Fibroblast of pulmonary artery (primary cell): ENCODE measurements at regions not wholly inside any gene's neighbourhood (a gene's known extent, or its start where the extent isn't known, plus 50 kb on each side); places are given as distances from the start of the nearest gene placed in this dataset.

Experiments used
- DNase-seq: peaks from one replicate; pipeline ENCODE4 v3.0.0-alpha.2; 2010; ENCODE audit warnings: low read depth
- H3K4me3 ChIP-seq: replicated peaks from 2 replicates; pipeline ENCODE4 v1.5.1; 2011; ENCODE audit warnings: low read depth, mild to moderate bottlenecking, control low read depth, low read length, moderate library complexity
- TF ChIP-seq, protein P1 (sequence below): IDR thresholded peaks from 2 replicates; pipeline ENCODE4 v1.5.1; 2011; ENCODE audit warnings: mild to moderate bottlenecking, control low read depth, low read length, inconsistent platforms; ENCODE audit errors: missing control alignments

DNA sequence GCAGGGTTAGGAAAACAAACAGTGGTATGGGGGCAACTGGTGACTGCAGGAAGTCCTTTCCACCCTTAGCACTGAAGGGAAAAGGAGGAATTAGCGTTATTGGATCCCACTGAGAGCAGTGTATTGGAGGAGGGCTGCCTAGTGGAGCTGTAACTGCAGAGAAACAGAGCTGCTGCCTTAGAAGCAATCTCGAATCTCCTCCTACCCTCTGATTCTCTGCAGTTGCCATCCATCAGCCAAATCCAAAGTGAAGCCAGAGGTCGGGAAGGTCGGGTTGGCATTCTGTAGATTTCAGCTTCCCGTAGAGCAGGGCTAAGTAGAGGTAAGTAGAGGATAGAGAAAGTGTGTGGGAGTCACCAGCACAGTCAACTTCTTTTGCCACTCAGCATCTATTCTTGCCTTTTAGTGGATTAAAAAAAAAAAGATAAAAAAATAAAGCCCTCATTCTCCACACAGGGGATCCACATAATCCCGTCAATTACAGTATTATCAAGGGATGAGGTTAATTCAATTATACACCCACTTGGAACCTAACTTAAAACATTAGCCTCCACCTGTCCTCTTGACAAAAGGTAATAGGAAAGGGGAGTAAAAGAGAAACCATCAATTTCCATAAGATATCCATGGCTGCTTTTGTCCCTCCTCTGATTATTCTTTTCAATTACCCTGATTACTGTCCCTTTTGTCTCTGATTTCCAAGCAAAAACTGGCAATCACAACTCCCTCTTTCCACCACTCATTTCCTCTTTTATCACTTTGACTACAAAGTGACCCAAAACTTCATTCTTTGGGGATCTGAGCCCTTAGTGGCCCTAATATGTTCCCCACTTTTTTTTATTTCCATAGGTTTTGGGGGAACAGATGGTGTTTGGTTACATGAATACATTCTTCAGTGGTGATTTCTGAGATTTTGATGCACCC is 234.7 kb downstream of the RBM26 start:
- no peak overlapping the region for H3K4me3 ChIP-seq
- DNase-seq: no peak
- TF ChIP-seq, protein P1, sequence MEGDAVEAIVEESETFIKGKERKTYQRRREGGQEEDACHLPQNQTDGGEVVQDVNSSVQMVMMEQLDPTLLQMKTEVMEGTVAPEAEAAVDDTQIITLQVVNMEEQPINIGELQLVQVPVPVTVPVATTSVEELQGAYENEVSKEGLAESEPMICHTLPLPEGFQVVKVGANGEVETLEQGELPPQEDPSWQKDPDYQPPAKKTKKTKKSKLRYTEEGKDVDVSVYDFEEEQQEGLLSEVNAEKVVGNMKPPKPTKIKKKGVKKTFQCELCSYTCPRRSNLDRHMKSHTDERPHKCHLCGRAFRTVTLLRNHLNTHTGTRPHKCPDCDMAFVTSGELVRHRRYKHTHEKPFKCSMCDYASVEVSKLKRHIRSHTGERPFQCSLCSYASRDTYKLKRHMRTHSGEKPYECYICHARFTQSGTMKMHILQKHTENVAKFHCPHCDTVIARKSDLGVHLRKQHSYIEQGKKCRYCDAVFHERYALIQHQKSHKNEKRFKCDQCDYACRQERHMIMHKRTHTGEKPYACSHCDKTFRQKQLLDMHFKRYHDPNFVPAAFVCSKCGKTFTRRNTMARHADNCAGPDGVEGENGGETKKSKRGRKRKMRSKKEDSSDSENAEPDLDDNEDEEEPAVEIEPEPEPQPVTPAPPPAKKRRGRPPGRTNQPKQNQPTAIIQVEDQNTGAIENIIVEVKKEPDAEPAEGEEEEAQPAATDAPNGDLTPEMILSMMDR: no peak

DNA sequence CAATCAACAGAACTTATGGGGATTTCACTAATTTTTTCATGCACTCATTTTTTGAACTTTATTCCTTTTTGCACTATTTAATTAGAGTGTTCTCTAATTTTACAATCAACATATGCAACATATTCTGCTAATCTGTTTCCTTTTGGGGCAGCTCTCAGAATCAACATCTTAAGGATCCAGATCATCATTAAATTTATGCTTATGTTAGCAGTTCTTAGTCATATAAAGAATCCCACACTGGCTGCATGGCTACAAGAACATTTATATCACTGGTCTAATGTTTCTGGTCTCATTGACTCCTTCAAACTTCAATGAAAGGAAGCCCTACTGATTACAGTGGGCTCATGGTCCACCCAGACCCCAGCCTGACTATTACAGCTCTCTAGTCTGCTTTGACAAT is 245.2 kb downstream of the RBM26 start:
- no peak for DNase-seq
- TF ChIP-seq, protein P1: no peak
- no peak overlapping the region for H3K4me3 ChIP-seq

DNA sequence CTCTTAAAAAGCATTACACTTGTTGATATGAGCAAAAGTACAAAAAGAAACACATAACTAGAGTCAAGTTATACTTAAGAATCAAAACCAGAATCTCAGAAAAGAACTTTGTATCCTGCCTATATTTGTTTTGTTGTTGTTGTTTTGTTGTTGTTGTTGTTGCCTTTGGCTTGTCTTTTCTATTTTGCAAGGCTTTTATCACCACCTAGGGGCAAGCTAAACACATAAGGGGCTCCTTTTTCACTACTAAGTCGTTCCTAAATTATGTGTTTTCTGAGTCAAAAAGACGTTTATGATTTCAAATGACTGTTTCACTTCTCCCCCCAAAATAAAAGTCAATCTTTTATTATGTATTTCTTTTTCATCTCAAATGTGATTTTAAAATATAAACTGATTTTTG is 250.2 kb downstream of the RBM26 start:
- TF ChIP-seq, protein P1: no peak
- H3K4me3 ChIP-seq: no peak overlapping the region
- DNase-seq: no peak

DNA sequence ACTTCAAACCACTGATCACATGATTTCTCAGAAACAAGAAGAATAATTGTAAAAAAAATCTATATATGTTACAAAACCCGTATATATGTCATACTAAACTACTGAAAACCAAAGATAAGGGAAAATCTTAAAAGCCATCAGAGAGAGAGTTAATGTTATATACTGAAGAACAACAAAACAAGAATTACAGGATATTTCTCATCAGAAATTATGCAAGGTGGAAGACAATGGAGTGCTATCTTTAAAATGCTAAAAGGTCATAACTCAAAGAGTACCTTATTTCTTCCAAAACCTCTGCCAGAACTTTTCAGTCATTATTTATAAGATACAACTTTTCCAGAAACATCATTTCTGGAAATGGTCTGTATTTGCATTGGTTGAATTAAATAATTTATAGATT is 256.8 kb downstream of the RBM26 start:
- no peak overlapping the region for H3K4me3 ChIP-seq
- no peak for DNase-seq
- TF ChIP-seq, protein P1: no peak

DNA sequence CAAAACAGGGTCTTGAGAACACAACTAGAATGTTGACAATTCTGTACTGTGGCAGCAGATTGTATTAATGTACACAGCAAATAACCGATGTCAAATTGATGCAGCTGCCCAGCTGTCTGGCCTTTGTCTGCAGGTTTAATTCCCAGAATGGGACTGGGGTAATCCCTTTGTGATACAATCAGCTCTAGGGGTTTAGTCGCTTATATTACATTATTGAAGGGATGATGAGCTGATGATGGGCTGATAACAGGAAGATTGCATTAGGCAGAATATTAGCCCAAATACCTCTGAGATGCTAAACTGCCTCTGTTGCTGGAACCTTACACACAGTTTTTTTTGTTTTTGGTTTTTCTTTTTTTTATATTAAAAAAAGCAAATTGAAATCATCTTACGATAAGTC is 265.0 kb downstream of the RBM26 start:
- TF ChIP-seq, protein P1: no peak
- H3K4me3 ChIP-seq: no peak overlapping the region
- no peak for DNase-seq

DNA sequence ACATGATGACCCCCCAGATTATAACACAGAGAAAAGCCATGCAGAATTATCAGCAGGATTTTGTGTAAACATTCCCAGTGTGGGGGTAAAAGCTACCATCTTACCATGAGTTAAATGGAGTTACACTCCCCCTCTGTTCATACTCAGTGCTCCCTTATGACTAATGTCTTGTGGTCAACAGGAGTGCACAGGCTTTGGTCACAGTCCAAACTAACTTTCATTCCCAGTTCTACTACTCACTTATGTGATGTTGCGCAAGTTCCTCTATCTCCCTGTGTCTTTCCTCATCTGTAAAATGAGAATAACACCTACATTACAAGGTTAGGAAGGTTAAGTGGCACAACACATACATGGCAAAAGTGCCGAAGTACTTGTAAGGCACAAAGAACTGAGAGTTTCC is 277.9 kb downstream of the RBM26 start:
- peak; percentile 87 for DNase-seq
- TF ChIP-seq, protein P1: no peak
- H3K4me3 ChIP-seq: no peak overlapping the region

DNA sequence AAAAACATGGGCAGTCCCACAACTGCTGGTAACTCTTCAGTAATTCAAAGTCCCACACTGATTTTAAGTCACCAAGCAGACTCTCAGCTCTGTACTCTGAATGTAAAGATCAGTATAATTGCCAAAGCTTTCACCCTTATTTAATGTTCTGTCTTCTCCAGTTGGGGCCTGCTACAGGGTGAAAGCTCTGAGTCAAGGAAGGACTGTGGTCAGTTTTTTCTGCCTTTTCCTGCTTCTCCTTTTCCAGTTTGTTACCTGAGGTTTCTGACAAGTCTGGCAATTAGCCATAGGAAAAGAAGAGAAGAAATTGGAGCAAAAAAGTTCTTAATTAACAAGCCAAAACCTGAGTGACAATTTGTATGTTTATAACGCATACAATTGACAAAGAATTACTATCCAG is 279.3 kb downstream of the RBM26 start:
- no peak overlapping the region for H3K4me3 ChIP-seq
- no peak for DNase-seq
- TF ChIP-seq, protein P1: no peak
